NOMO-1 (cell line): ENCODE measurements at regions not wholly inside any gene's neighbourhood (a gene's known extent, or its start where the extent isn't known, plus 50 kb on each side); places are given as distances from the start of the nearest gene placed in this dataset.
"Not testable (repeated sequence)": the region's sequence is repeated elsewhere in the genome, so short reads cannot be mapped to it uniquely, and the experiment has no call there.

Source experiments
- DNase-seq, 2 experiments: peaks; one replicate each; lab custom pipeline; 2025; ENCODE audit not compliant: unreplicated experiment in 2 of 2; lab: John Stamatoyannopoulos, UW

GRCh38 chr16:63785170-63785569, 1336.7 kb downstream of the CDH11 start:
- no peak for DNase-seq

GRCh38 chr16:63776437-63776836, 1345.4 kb downstream of the CDH11 start:
- no peak for DNase-seq

- DNase-seq = no peak
Measured at GRCh38 chr16:63776034-63776433, 1345.8 kb downstream of the CDH11 start.

GRCh38 chr16:63774302-63774701, 1347.6 kb downstream of the CDH11 start:
- no peak for DNase-seq

- DNase-seq = no peak
Measured at GRCh38 chr16:63769211-63769610, 1352.7 kb downstream of the CDH11 start.

- not testable (repeated sequence) for DNase-seq
Measured at GRCh38 chr16:63760246-63760645, 1361.6 kb downstream of the CDH11 start.

GRCh38 chr16:63752347-63752746, 1369.5 kb downstream of the CDH11 start:
- no peak for DNase-seq

- DNase-seq = no peak
Measured at GRCh38 chr16:63749276-63749675, 1372.6 kb downstream of the CDH11 start.

GRCh38 chr16:63745456-63745855, 1376.4 kb downstream of the CDH11 start:
- DNase-seq = no peak

- no peak for DNase-seq
Measured at GRCh38 chr16:63744077-63744874, 1377.6 kb downstream of the CDH11 start.

GRCh38 chr16:63742150-63742549, 1379.7 kb downstream of the CDH11 start:
- no peak for DNase-seq

GRCh38 chr16:63737633-63738032, 1384.2 kb downstream of the CDH11 start:
- DNase-seq = no peak

GRCh38 chr16:63735456-63735855, 1386.4 kb downstream of the CDH11 start:
- DNase-seq = no peak

- no peak for DNase-seq
Measured at GRCh38 chr16:63720848-63721247, 1401.0 kb downstream of the CDH11 start.

- no peak for DNase-seq
Measured at GRCh38 chr16:63719926-63720325, 1401.9 kb downstream of the CDH11 start.

GRCh38 chr16:63717806-63718205, 1404.1 kb downstream of the CDH11 start:
- no peak for DNase-seq

GRCh38 chr16:63714876-63715275, 1407.0 kb downstream of the CDH11 start:
- no peak for DNase-seq

- no peak for DNase-seq
Measured at GRCh38 chr16:63712725-63713124, 1409.1 kb downstream of the CDH11 start.

- DNase-seq = no peak
Measured at GRCh38 chr16:63703612-63704011, 1418.3 kb downstream of the CDH11 start.

- no peak for DNase-seq
Measured at GRCh38 chr16:63702981-63703590, 1418.8 kb downstream of the CDH11 start.

- DNase-seq = no peak
Measured at GRCh38 chr16:63697736-63698135, 1424.1 kb downstream of the CDH11 start.

GRCh38 chr16:63695347-63695746, 1426.5 kb downstream of the CDH11 start:
- DNase-seq = no peak
